ENCODE measurements at regions not wholly inside any gene's neighbourhood (a gene's known extent, or its start where the extent isn't known, plus 50 kb on each side); places are given as distances from the start of the nearest gene placed in this dataset.

GRCh38 chr2:56626927-56627326, 443.1 kb downstream of the CCDC85A start:
- DNase-seq = no peak

GRCh38 chr2:56630286-56630685, 446.5 kb downstream of the CCDC85A start:
- no peak for DNase-seq

- no peak for DNase-seq
Measured at GRCh38 chr2:56647997-56648396, 464.2 kb downstream of the CCDC85A start.

- no peak for DNase-seq
Measured at GRCh38 chr2:56648802-56649201, 465.0 kb downstream of the CCDC85A start.

GRCh38 chr2:56654936-56655335, 471.1 kb downstream of the CCDC85A start:
- no peak for DNase-seq

GRCh38 chr2:56656826-56657225, 473.0 kb downstream of the CCDC85A start:
- no peak for DNase-seq

- no peak for DNase-seq
Measured at GRCh38 chr2:56666777-56667176, 483.0 kb downstream of the CCDC85A start.

- no peak for DNase-seq
Measured at GRCh38 chr2:56671973-56672569, 488.3 kb downstream of the CCDC85A start.

GRCh38 chr2:56674084-56674483, 490.3 kb downstream of the CCDC85A start:
- DNase-seq = no peak

- DNase-seq = no peak
Measured at GRCh38 chr2:56676966-56677365, 493.2 kb downstream of the CCDC85A start.

- no peak for DNase-seq
Measured at GRCh38 chr2:56680971-56681631, 497.3 kb downstream of the CCDC85A start.

- no peak for DNase-seq
Measured at GRCh38 chr2:56681659-56682396, 498.0 kb downstream of the CCDC85A start.

GRCh38 chr2:56682397-56682760, 498.6 kb downstream of the CCDC85A start:
- no peak for DNase-seq

GRCh38 chr2:56684327-56684726, 500.5 kb downstream of the CCDC85A start:
- no peak for DNase-seq

- no peak for DNase-seq
Measured at GRCh38 chr2:56685205-56685604, 501.4 kb downstream of the CCDC85A start.

- DNase-seq = no peak
Measured at GRCh38 chr2:56687169-56687568, 503.4 kb downstream of the CCDC85A start.

- no peak for DNase-seq
Measured at GRCh38 chr2:56688661-56689060, 504.9 kb downstream of the CCDC85A start.

GRCh38 chr2:56693501-56693900, 509.7 kb downstream of the CCDC85A start:
- no peak for DNase-seq

GRCh38 chr2:56703001-56703400, 519.2 kb downstream of the CCDC85A start:
- DNase-seq = no peak

GRCh38 chr2:56705713-56706112, 521.9 kb downstream of the CCDC85A start:
- no peak for DNase-seq

GRCh38 chr2:56707218-56707617, 523.4 kb downstream of the CCDC85A start:
- no peak for DNase-seq

- no peak for DNase-seq
Measured at GRCh38 chr2:56707650-56708049, 523.9 kb downstream of the CCDC85A start.

- DNase-seq = no peak
Measured at GRCh38 chr2:56709181-56709580, 525.4 kb downstream of the CCDC85A start.

- DNase-seq = no peak
Measured at GRCh38 chr2:56713161-56713676, 529.4 kb downstream of the CCDC85A start.

Measured in activated CD8-positive, alpha-beta memory T cell treated with anti-CD3 and anti-CD28 coated beads, Interleukin-2, amount 50 U/mL, for 4 hours (primary cell).